PC-3 (cell line): ENCODE measurements at regions not wholly inside any gene's neighbourhood (a gene's known extent, or its start where the extent isn't known, plus 50 kb on each side); places are given as distances from the start of the nearest gene placed in this dataset.

Experiments used
- ATAC-seq: fragments of 200-7000 bp; cut with Tn5 transposase; 2 replicates; pipeline ENCODE4 v1.9.1; 2020; ENCODE audit warnings: mild to moderate bottlenecking, moderate library complexity
- BruUV-seq: library from RNA; stranded (reverse); fragments of 400-500 nt; replicated peaks from 2 replicates; lab custom pipeline; 2021; lab: Mats Ljungman, UMichigan
- CTCF ChIA-PET: fragments of 300-600 bp; sonication (Branson Sonifier 250); formaldehyde crosslinking; loops from one replicate; lab custom pipeline; 2022; ENCODE audit warnings: antibody characterized with exemption; lab: Charles Lee
- POLR2A ChIA-PET: fragments of 300-600 bp; sonication (Branson Sonifier 250); formaldehyde crosslinking; loops from one replicate; lab custom pipeline; 2022; ENCODE audit warnings: antibody characterized with exemption; ENCODE audit not compliant: unreplicated experiment; lab: Charles Lee
- DNase-seq: peaks from one replicate; pipeline ENCODE4 v3.0.0-alpha.2; 2015
- H2AFZ ChIP-seq: fragments of 300-600 bp; sonication (generic); 2 replicates; pipeline ENCODE4 v1.6.0; 2016; ENCODE audit warnings: antibody characterized with exemption, low read length
- H3F3A ChIP-seq: fragments of 300-600 bp; sonication (generic); one replicate; pipeline ENCODE4 v1.6.0; 2017; ENCODE audit warnings: antibody characterized with exemption, low read length, control low read depth, mild to moderate bottlenecking; ENCODE audit not compliant: unreplicated experiment
- H3K27ac ChIP-seq: fragments of 300-600 bp; sonication (generic); 2 replicates; pipeline ENCODE4 v1.5.1; 2016; ENCODE audit warnings: mild to moderate bottlenecking, low read length
- H3K27me3 ChIP-seq: fragments of 300-600 bp; sonication (generic); 2 replicates; pipeline ENCODE4 v1.6.1; 2016; ENCODE audit warnings: low read length, mixed read lengths
- H3K36me3 ChIP-seq: fragments of 300-600 bp; sonication (generic); 2 replicates; pipeline ENCODE4 v1.6.1; 2016; ENCODE audit warnings: low read depth, mixed run types, low read length, mixed read lengths
- H3K4me1 ChIP-seq: fragments of 300-600 bp; sonication (generic); 2 replicates; pipeline ENCODE4 v1.5.1; 2016; ENCODE audit warnings: low read length; ENCODE audit not compliant: insufficient read depth
- H3K4me2 ChIP-seq: fragments of 300-600 bp; sonication (generic); 2 replicates; pipeline ENCODE4 v1.6.0; 2016; ENCODE audit warnings: low read length
- H3K4me3 ChIP-seq: fragments of 300-600 bp; sonication (generic); 2 replicates; pipeline ENCODE4 v1.5.1; 2016; ENCODE audit warnings: mild to moderate bottlenecking, low read length, mixed read lengths
- H3K79me2 ChIP-seq: fragments of 300-600 bp; sonication (generic); 2 replicates; pipeline ENCODE4 v1.6.1; 2017; ENCODE audit warnings: low read length, mixed read lengths
- H3K9ac ChIP-seq: fragments of 300-600 bp; sonication (generic); 2 replicates; pipeline ENCODE4 v1.6.0; 2016; ENCODE audit warnings: mild to moderate bottlenecking, low read length
- H3K9me2 ChIP-seq: fragments of 300-600 bp; sonication (generic); replicated peaks from 2 replicates; pipeline ENCODE4 v1.6.1; 2016; ENCODE audit warnings: mixed run types, low read length, mixed read lengths
- H3K9me3 ChIP-seq: fragments of 300-600 bp; sonication (generic); 2 replicates; pipeline ENCODE4 v1.6.1; 2016; ENCODE audit warnings: low read length, mixed read lengths
- H4K20me1 ChIP-seq: fragments of 300-600 bp; sonication (generic); 2 replicates; pipeline ENCODE4 v1.6.1; 2016; ENCODE audit warnings: low read length, mixed read lengths
- CTCF ChIP-seq: fragments of 300-600 bp; sonication (generic); conservative IDR thresholded peaks from 2 replicates; pipeline ENCODE4 v1.5.1; 2017; ENCODE audit warnings: antibody characterized with exemption, low read depth, mild to moderate bottlenecking, low read length
- EZH2 ChIP-seq: fragments of 300-600 bp; sonication (generic); IDR thresholded peaks from one replicate; pipeline ENCODE4 v1.6.1; 2017; ENCODE audit warnings: antibody characterized with exemption, mild to moderate bottlenecking, low read length; ENCODE audit not compliant: unreplicated experiment
- EZH2phosphoT487 ChIP-seq: fragments of 300-600 bp; sonication (generic); IDR thresholded peaks from 2 replicates; pipeline ENCODE4 v1.6.1; 2018; ENCODE audit warnings: mild to moderate bottlenecking, antibody characterized with exemption, low read length, borderline replicate concordance
- intact Hi-C: fragments of 100-400 bp; cut with micrococcal nuclease; formaldehyde crosslinking; loops from 2 replicates; pipeline ENCODE4 v1.9.0; 2023

GRCh38 chr9:90343366-90343765 is 299.3 kb downstream of the DIRAS2 start:
- no peak for ATAC-seq
- no peak for DNase-seq
- H3K4me3 ChIP-seq = no peak overlapping the region
- H3K4me1 ChIP-seq = no peaks in the 10 kb centered on the region
- H4K20me1 ChIP-seq = no peaks in the 10 kb centered on the region
- no peaks in the 10 kb centered on the region for H3K79me2 ChIP-seq
- no peak overlapping the region for H3K9ac ChIP-seq
- H3F3A ChIP-seq = no peaks in the 10 kb centered on the region
- H3K9me3 ChIP-seq = no peaks in the 10 kb centered on the region
- no TSS peak for BruUV-seq
- no peak overlapping the region for H3K27ac ChIP-seq
- H3K27me3 ChIP-seq = no peaks in the 10 kb centered on the region
- CTCF ChIA-PET = no interaction called here
- POLR2A ChIA-PET = no interaction called here
- no peak overlapping the region for H3K4me2 ChIP-seq
- no peak overlapping the region for H2AFZ ChIP-seq
- no peaks in the 10 kb centered on the region for H3K9me2 ChIP-seq
- no peaks in the 10 kb centered on the region for H3K36me3 ChIP-seq
- intact Hi-C loops = no loop called here
- TF ChIP-seq CTCF = no peak
- no peak for TF ChIP-seq EZH2
- no peak for TF ChIP-seq EZH2phosphoT487

- Histone ChIP-seq H3K27ac (no peak overlapping the region), H2AFZ (no peak overlapping the region), H3K4me3 (no peak overlapping the region), H3K9me3 (no peaks in the 10 kb centered on the region), H3K27me3 (no peaks in the 10 kb centered on the region), H3F3A (no peaks in the 10 kb centered on the region), H3K79me2 (no peaks in the 10 kb centered on the region), H3K9ac (no peak overlapping the region), H3K4me1 (no peaks in the 10 kb centered on the region), H3K9me2 (no peaks in the 10 kb centered on the region), H3K36me3 (no peaks in the 10 kb centered on the region), H3K4me2 (no peak overlapping the region), H4K20me1 (no peaks in the 10 kb centered on the region)
- CTCF ChIA-PET = no interaction called here
- no TSS peak for BruUV-seq
- ATAC-seq = no peak
- intact Hi-C loops = no loop called here
- no peak for TF ChIP-seq EZH2phosphoT487
- no peak for TF ChIP-seq CTCF
- no peak for TF ChIP-seq EZH2
- POLR2A ChIA-PET = no interaction called here
- no peak for DNase-seq
These were observed 298.6 kb downstream of the DIRAS2 start for GRCh38 chr9:90343991-90344390.

- Histone ChIP-seq H3K27ac (no peak overlapping the region), H3K27me3 (no peaks in the 10 kb centered on the region), H3K4me3 (no peak overlapping the region), H3K9me3 (no peaks in the 10 kb centered on the region), H3F3A (no peaks in the 10 kb centered on the region), H4K20me1 (no peaks in the 10 kb centered on the region), H2AFZ (no peak overlapping the region), H3K9ac (no peak overlapping the region), H3K9me2 (no peaks in the 10 kb centered on the region), H3K4me2 (no peak overlapping the region), H3K79me2 (no peaks in the 10 kb centered on the region), H3K36me3 (no peaks in the 10 kb centered on the region), H3K4me1 (no peaks in the 10 kb centered on the region)
- no TSS peak for BruUV-seq
- ChIA-PET POLR2A (no interaction called here), CTCF (no interaction called here)
- DNase-seq (no peak), ATAC-seq (no peak)
- intact Hi-C loops = no loop called here
- no peak for TF ChIP-seq CTCF
- TF ChIP-seq EZH2 = no peak
- TF ChIP-seq EZH2phosphoT487 = no peak
These were observed 277.0 kb downstream of the DIRAS2 start for GRCh38 chr9:90365666-90366065.
